HepG2 (cell line): ENCODE measurements at regions not wholly inside any gene's neighbourhood (a gene's known extent, or its start where the extent isn't known, plus 50 kb on each side); places are given as distances from the start of the nearest gene placed in this dataset.
A peak's percentile ranks its signal among the peaks of the same experiment; 100 is the strongest.

Experiments
- ATAC-seq: fragments of 200-7000 bp; cut with Tn5 transposase; 3 replicates; pipeline ENCODE4 v1.9.1; 2020; ENCODE audit warnings: mild to moderate bottlenecking, moderate library complexity
- BruUV-seq: library from RNA; stranded (reverse); fragments of 400-500 nt; replicated peaks from 2 replicates; lab custom pipeline; 2021; lab: Mats Ljungman, UMichigan
- CTCF ChIA-PET: fragments of 300-600 bp; formaldehyde crosslinking; extraction: SDS; loops from one replicate; lab custom pipeline; 2021; ENCODE audit warnings: low total read pairs, inconsistent platforms, low intra/inter-chr PET ratio; lab: Yijun Ruan, JAX
- POLR2A ChIA-PET: fragments of 350-600 bp; sonication (Branson Sonifier 250); formaldehyde crosslinking; loops from one replicate; lab custom pipeline; 2020; ENCODE audit warnings: antibody characterized with exemption, inconsistent platforms; lab: Yijun Ruan, JAX
- DNase-seq: peaks from one replicate; pipeline ENCODE4 v3.0.0-alpha.2; 2015; ENCODE audit warnings: low spot score
- FAIRE-seq: peaks from 3 replicates; lab custom pipeline; 2011; peaks lifted over from hg19 to GRCh38; lab: Jason Lieb, UNC
- H2AFZ ChIP-seq: one replicate; pipeline ENCODE4 v1.6.1; 2011; ENCODE audit warnings: low read length, inconsistent platforms
- H3K27ac ChIP-seq: fragments of 300-600 bp; 3 replicates; pipeline ENCODE4 v1.8.0; 2011; ENCODE audit warnings: mixed run types, mild to moderate bottlenecking, mixed read lengths, low read length, inconsistent platforms; ENCODE audit not compliant: insufficient read depth; ENCODE audit errors: extremely low read length
- H3K27me3 ChIP-seq, 2 experiments: fragments of 200-600 bp in 1 of 2; 2 replicates in 1 of 2; 3 replicates in 1 of 2; pipeline versions ENCODE4 v1.6.0 to v1.8.0; 2011; ENCODE audit warnings: low read length in 2 of 2, mild to moderate bottlenecking in 2 of 2, moderate library complexity in 2 of 2, inconsistent platforms in 1 of 2; ENCODE audit not compliant: insufficient read depth in 2 of 2, control insufficient read depth in 1 of 2
- H3K36me3 ChIP-seq, 2 experiments: fragments of 200-600 bp in 1 of 2; replicated peaks in 1 of 2; 2 replicates in 1 of 2; 3 replicates in 1 of 2; pipeline versions ENCODE4 v1.5.1 to v1.8.0; 2011; ENCODE audit warnings: low read length in 2 of 2, inconsistent platforms in 1 of 2; ENCODE audit not compliant: insufficient read depth in 2 of 2, control insufficient read depth in 1 of 2
- H3K4me1 ChIP-seq: 2 replicates; pipeline ENCODE4 v1.5.1; 2012; ENCODE audit warnings: low read length, inconsistent platforms; ENCODE audit not compliant: insufficient read depth
- H3K4me2 ChIP-seq: 2 replicates; pipeline ENCODE4 v1.6.0; 2011; ENCODE audit warnings: low read depth, low read length, inconsistent platforms
- H3K4me3 ChIP-seq, 3 experiments: fragments of 200-600 bp in 1 of 3; sonication (generic), shearing (Covaris generic) in 1 of 3; replicated peaks in 1 of 3; 2 replicates each; pipeline ENCODE4 v1.5.1; 2011 to 2016; ENCODE audit warnings: low read length in 3 of 3, inconsistent platforms in 2 of 3, low read depth in 2 of 3, mild to moderate bottlenecking in 2 of 3, control low read depth in 1 of 3, mixed read lengths in 1 of 3; ENCODE audit not compliant: insufficient read depth in 1 of 3
- H3K79me2 ChIP-seq: one replicate; pipeline ENCODE4 v1.6.1; 2011; ENCODE audit warnings: low read length, inconsistent platforms; ENCODE audit not compliant: insufficient read depth
- H3K9ac ChIP-seq: 2 replicates; pipeline ENCODE4 v1.6.0; 2011; ENCODE audit warnings: mild to moderate bottlenecking, low read depth, low read length, inconsistent platforms; ENCODE audit not compliant: insufficient read depth
- H3K9me3 ChIP-seq: 2 replicates; pipeline ENCODE4 v1.5.1; 2012; ENCODE audit warnings: mild to moderate bottlenecking, low read length
- H4K20me1 ChIP-seq: 2 replicates; pipeline ENCODE4 v1.6.0; 2011; ENCODE audit warnings: inconsistent platforms, mild to moderate bottlenecking, low read length, moderate library complexity; ENCODE audit not compliant: insufficient read depth
- HMG20A ChIP-seq: IDR thresholded peaks from 2 replicates; pipeline ENCODE4 v1.6.1; 2016; ENCODE audit warnings: borderline replicate concordance
- MXI1 ChIP-seq: IDR thresholded peaks from 3 replicates; pipeline ENCODE4 v1.6.1; 2012; ENCODE audit warnings: low read depth, low read length, inconsistent platforms, borderline replicate concordance
- ZNF121 ChIP-seq: sonication (generic); formaldehyde crosslinking; IDR thresholded peaks from 2 replicates; pipeline ENCODE4 v1.5.0; 2020; ENCODE audit warnings: mild to moderate bottlenecking, missing genetic modification reagents
- ZNF850 ChIP-seq: sonication (generic); formaldehyde crosslinking; conservative IDR thresholded peaks from 2 replicates; pipeline ENCODE4 v1.9.0; 2021; ENCODE audit warnings: mild to moderate bottlenecking, missing genetic modification reagents
- WGBS: methylation state at CpG from one replicate; pipeline ENCODE4 v1.1.6; 2017; ENCODE audit warnings: low lambda C conversion rate; 5-methylcytosine and 5-hydroxymethylcytosine counted together
- in situ Hi-C: cut with HindIII; loops from 2 replicates; pipeline ENCODE4 v1.10.0; 2017; ENCODE audit warnings: low pct_unique_long_range_greater_than_20kb; ENCODE audit not compliant: extremely low pct_ligation_motif_present
- intact Hi-C: fragments of 100-400 bp; cut with micrococcal nuclease; formaldehyde crosslinking; loops from one replicate; pipeline ENCODE4 v1.10.0; 2022; ENCODE audit not compliant: unreplicated experiment

GRCh38 chr6:106743612-106744011 lies 114.2 kb downstream of the QRSL1 start:
- Histone ChIP-seq H3K79me2 (no peaks in the 10 kb centered on the region), H3K9ac (no peak overlapping the region), H3K4me1 (peaks cover 46% of the 10 kb centered on the region), H2AFZ (no peak overlapping the region), H3K9me3 (no peaks in the 10 kb centered on the region), H4K20me1 (no peaks in the 10 kb centered on the region), H3K4me2 (no peak overlapping the region), H3K36me3 (no peaks in the 10 kb centered on the region), H3K27ac (no peak overlapping the region), H3K27me3 (no peaks in the 10 kb centered on the region), H3K4me3 (no peak overlapping the region)
- no peak for ATAC-seq
- 50% methylated on average over 2 of the region's 2 CpGs for WGBS
- in situ Hi-C loops (no loop called here), intact Hi-C loops (no loop called here)
- peak; percentile 93 for TF ChIP-seq ZNF850 (CRISPR knock-in tag)
- TF ChIP-seq MXI1, result no peak
- DNase-seq, result no peak
- ChIA-PET POLR2A (interaction anchor here (1.1 kb wide), 1 partner anchor 13 kb away, joined by 3 read pairs; no protein-coding TSS in a partner anchor), CTCF (no interaction called here)
- no peak for FAIRE-seq
- no TSS peak for BruUV-seq

DNA sequence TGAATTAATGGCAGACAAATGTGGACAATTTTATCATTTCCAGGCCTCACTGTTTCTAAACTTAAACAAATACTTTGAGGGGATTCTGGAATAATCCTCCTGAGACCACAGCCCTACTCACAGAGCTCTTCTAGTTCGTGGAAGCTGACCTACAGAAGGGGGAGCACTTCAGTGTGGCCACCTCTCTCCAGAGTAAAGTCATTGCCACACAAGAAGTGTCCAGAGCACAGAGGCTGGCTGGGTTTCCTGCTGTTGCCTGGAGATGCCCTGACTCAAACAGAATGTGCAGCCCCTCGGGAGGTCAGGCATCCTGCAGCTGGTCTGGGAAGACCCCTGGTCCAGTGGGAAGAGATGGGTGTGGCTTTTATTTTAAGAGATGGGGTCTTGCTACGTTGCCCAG lies 110.9 kb downstream of the QRSL1 start:
- no peaks in the 10 kb centered on the region for H3K36me3 ChIP-seq
- H3K9ac ChIP-seq, result no peak overlapping the region
- ChIA-PET POLR2A (no interaction called here), CTCF (no interaction called here)
- in situ Hi-C loops (no loop called here), intact Hi-C loops (no loop called here)
- no peak overlapping the region for H3K4me3 ChIP-seq
- no peaks in the 10 kb centered on the region for H4K20me1 ChIP-seq
- TF ChIP-seq HMG20A (CRISPR knock-in tag) (no peak), ZNF121 (CRISPR knock-in tag) (peak; percentile 84)
- no TSS peak for BruUV-seq
- ATAC-seq (peak; percentile 52), FAIRE-seq (no peak), DNase-seq (no peak)
- no peak overlapping the region for H3K4me2 ChIP-seq
- H3K79me2 ChIP-seq, result no peaks in the 10 kb centered on the region
- peaks cover 25% of the 10 kb centered on the region for H3K4me1 ChIP-seq
- peaks cover 9% of the 10 kb centered on the region for H3K9me3 ChIP-seq
- H3K27ac ChIP-seq, result no peak overlapping the region
- no peaks in the 10 kb centered on the region for H3K27me3 ChIP-seq
- H2AFZ ChIP-seq, result no peak overlapping the region
- WGBS, result 56% methylated on average over 2 of the region's 3 CpGs
